GM18867 (cell line): ENCODE measurements at regions not wholly inside any gene's neighbourhood (a gene's known extent, or its start where the extent isn't known, plus 50 kb on each side); places are given as distances from the start of the nearest gene placed in this dataset.
"Not testable (repeated sequence)": the region's sequence is repeated elsewhere in the genome, so short reads cannot be mapped to it uniquely, and the experiment has no call there.

Experiments
- ATAC-seq: cut with Tn5 transposase; IDR thresholded peaks from one replicate; pipeline ENCODE4 v1.9.1; 2021; ENCODE audit warnings: mild to moderate bottlenecking, moderate library complexity; ENCODE audit not compliant: unreplicated experiment

DNA sequence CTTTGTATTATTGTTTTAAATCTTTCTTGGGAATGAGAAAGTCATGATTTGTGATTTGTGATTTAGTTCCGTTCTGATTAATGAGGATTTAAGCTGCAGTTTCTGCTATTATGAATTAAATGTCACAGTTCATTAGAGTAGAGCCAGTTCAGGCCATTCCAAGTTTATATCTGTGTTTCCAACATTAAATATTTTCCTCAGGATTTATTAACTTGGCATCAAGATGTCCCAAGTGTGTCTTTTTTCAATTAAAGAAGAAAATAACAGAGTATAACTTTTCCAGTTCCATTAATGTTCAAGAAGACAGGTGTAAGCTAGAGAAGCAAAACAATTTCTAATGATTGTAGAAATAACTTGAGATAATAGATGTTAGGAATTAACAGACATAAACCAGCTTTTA, 1183.2 kb upstream of the CELF2 start:
- no peak for ATAC-seq

DNA sequence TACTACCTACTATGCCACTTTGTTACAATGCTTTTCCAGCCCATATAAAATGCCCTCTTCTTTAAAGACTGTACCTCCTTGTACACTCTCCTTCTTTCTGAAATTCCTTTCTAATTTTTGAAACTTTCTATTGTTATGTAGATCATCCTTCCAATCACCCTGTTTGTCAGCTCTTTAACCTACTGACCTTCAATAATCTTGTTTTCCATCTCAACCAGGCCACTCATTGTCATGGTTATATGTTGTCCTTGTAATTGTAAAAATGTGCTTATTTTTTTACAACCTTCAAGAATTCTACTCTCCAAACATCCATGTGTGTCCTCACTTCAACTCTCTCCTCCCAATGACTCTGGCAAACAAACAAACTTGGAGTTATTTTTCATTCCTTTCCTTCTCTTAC, 1172.6 kb upstream of the CELF2 start:
- no peak for ATAC-seq

DNA sequence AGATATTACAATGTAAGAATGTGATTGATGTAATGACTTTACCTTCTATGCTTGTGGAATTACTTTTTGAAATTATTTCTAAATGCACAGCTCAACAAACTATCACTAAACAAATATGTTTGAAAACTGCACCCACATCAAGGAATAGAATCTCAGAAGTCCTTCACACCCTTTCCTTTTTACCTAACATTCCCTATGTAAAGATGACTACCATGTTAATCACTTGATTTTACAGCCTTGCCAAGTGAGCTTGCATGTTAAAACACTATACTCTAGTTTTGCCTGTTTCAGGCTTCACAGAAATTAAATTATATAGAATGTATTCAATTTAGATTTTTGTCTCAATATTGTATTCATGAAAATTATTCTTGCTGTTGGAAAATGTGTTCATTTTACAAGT, 1169.4 kb upstream of the CELF2 start:
- ATAC-seq = no peak

DNA sequence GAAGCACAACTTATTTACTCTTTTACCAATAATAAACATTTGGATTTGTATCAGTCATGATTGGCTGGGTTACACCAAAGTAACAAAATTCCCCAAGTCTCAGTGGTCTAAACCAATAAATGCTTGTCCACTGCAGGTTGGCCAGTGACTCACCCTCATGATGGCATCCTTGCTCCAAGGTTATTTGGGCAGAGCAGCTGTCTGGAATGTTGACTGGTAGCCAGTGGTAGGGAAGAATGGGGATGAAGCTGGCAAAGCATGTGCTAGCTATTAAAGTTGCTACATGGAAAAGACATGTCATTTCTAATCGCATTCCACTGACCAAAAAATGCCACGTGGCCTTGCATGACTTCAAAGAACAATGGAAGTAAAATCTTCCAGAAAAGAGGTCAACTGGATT, 1168.7 kb upstream of the CELF2 start:
- ATAC-seq = no peak

DNA sequence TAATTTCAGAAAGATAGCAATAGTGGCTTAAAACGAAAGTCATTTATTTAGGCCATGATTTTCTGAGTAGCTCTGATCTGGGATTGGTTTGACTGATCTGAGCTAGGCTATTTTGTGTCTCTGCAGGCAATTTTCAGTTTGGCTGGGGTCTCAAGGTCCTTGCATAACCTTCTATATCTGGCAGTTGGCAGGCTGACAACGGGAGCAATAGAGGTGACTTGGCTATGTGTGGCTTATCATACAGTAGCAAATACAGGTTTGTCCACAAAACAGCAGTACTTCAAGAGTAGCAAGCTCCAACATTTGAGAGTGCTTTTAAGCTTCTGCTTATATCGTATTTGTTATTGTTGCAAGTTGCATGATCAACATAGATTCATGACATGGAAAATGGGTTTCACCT, 1167.3 kb upstream of the CELF2 start:
- ATAC-seq = no peak

DNA sequence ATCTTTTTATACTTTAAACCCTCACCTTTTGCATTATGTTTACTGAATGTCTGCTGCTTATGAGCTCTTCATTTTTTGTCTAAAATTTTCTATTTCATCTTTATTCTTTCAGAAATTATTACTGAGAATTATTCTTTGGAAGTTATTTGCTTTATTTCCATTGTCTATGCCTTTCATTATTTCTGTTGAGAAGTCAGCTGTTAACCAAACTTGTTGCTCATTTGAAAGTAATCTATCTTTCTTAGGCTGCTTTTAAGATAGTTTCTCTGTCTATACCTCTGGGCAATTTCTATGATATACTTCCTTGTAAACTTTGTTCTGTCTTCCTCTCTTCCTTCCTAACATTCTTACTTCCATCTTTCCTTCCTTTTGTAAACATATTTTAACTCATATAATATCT, 1165.9 kb upstream of the CELF2 start:
- ATAC-seq = no peak

DNA sequence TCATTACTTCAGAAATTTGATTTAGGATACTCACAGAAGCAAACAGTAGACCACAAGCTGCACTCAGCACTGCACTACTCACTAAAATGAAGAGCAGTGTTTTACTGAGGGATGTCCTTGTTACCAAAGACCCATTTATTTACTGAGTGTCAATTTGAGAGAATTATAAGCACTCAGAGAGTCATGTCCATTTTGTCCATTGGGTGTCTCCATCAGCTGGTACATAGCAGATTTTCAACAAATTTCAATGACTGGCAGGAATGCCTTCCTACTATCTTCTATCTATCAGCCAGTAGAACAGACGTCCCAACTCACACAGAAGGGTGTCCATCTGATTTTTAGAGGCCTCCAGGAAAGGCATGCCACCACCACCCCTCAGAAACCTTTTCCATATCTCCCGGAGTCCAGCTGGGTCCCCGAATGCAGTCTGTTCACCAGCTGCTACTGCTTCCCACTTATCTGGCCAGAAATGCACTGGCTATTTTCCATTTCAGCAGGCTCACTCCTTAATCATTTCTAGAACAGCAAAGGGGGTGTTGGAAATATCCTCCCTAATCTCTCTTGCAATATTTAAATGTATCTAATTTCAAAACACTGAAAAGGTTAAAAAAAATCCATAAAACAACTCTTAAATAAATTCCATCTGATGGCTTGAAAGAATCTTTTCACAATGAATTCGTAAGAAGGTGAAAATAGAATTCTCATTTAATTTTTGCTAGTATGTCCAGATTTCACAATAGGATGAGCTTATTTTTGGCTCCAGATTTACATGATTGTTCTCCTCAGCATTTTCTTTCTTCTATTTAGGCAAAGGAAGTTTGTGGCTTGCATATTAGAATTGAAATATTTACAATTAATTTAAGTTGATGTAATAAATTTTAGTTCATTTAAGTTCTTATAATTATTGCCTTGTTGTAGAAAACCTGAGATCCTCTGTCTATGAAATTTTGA, 1164.0 kb upstream of the CELF2 start:
- ATAC-seq = no peak

DNA sequence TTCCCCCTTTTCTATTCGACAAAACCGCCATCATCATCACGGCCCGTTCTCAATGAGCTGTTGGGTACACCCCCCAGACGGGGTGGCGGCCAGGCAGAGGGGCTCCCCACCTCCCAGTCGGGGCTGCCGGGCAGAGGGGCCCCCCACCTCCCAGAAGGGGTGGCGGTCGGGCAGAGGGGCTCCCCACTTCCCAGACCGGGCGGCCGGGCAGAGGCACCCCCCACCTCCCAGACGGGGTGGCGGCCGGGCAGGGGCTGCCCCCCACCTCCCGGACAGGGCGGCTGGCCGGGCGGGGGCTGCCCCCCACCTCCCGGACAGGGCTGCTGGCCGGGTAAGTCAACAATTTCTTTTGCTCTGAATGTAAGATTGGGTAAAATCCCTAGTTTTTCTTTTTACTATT, 1162.2 kb upstream of the CELF2 start:
- not testable (repeated sequence) for ATAC-seq

DNA sequence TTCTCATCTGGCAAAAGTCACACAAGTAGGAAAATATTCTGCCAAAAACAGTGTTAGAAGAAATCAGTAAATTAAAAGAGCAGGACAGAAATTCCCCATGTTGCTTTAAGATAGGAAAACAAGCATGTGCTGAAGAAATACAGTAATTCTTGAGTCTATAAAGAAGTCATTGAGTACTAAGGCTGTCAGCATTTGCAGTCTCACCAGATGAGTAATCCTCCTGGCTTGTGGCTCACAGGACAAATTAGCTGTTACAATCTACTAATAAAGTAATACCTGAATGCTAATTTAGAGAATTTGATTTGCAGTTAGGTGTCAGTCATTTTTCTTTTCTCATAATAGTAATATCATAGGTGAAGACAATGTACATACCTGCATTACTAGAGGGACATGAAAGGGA, 1158.9 kb upstream of the CELF2 start:
- ATAC-seq = no peak

DNA sequence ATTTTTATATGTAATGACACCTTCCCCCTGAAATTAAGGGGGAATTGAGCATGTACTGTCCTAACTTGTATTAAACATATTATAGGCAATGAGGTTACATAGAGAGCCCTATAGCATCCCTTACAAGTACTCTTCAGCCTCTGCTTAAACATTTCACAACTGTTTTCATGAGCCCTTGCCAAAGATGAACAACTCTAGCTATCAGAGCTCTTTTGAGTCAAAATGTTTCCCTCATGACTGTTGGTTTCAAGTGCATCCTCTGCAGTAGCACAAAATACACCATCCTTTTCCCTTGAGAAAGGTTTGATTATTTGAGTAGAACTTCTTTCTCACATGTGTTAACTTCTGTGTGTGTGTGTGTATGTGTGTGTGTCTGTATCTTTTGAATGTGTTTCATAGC, 1157.6 kb upstream of the CELF2 start:
- ATAC-seq = no peak

DNA sequence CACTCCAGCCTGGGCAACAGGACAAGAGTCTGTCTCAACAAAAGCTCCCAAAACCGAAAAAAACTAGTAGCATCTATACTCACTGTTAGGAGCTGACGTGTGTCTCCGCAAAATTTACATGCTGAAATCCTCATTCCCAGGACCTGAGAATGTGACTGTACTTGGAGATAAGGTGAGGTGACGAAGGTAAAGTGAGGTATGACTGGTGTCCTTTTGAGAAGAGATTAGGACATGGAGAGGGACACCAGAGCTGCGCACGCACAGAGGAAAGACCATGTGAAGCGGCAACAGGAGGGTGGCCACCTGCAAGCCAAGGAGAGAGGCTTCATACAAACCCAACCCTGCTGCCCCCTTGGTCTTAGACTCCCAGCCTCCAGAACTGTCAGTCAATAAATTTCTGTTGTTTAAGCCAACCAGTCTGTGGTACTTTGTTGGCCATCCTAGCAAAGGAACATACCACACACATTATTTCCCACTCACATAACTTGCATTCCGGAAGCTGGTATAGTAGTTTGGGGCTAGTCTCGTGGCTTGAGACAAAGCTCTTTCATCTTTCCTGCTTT, 1154.0 kb upstream of the CELF2 start:
- no peak for ATAC-seq

DNA sequence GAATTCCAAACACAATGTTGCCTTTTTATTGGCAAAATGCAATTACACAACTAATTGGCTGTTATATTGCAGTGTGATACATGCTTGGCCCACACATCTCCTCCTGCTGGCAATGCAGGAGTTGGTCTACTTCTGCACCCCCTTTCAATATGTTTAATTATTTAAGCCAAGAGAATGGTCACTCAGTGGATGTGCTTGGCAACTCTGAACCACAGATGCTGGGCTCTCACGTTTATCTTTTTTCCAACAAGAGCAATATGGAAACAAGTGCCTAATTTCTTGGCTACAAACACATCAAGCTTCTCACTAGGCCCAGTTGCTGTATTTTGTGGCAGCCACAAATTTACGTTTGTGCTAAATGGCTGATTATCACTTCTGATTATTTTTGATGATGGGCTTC, 1149.2 kb upstream of the CELF2 start:
- no peak for ATAC-seq

DNA sequence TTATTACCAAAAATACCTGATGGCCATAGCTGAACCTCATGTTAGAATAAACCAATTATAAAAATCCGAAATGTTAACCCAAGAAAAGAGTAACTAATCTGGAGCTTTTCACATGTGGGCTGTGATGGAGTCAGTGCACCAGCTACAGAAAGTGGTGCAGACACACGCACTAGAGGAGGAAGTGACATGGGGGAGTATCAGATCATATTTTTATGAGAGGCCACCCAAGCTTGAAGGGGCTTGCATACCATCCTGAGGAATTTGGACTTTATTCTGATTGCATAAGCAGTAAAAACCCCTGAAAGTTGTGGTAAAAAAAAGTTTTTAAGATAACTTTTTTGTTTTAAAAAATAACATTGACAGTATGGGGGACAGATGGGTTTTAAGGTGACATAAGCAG, 1148.5 kb upstream of the CELF2 start:
- no peak for ATAC-seq

DNA sequence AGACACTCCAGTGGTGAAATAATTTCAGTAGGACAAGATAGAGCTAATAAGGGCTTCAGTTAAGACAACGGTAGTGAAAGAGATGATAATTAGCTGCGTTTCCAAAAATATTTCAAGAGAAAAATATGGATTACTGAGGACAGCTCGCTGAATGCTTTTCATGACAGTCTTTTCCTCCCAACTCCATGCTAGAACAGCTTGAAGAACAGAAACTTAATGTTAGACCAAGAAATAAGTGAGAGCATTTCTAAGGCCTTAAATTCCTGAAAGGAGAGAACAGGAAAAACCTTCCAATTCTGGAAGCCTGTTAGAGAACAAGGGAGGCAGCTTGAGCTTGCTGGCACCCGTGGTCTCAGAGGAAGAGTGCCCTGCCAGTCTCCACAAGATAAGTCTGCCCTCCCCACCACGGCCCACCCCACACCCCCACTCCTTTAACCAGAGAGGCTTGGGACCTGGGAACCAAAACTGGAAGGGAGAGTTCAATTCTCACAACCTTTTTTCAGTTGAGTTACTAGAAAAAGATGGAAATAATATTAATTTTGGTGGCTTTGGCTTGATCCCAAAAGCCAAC, 1148.0 kb upstream of the CELF2 start:
- no peak for ATAC-seq

DNA sequence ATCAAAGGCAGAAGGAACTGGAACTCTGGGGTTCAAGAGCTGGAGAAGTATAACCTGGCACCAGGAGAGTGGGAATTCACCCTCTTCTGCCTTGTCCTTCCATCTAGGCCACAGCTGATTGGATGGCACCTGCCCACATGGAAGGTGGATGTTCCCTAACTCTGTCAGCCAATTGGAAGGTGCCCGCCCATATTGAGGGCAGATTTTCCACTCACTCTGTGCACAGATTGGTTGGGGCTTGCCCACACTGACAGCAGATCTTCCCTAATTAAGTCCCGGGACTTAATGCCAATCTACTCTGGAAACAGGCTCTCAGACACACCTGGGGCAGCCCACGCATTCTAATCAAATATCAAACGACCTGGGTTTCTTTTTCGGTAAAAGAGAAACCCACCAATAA, 1142.3 kb upstream of the CELF2 start:
- no peak for ATAC-seq

DNA sequence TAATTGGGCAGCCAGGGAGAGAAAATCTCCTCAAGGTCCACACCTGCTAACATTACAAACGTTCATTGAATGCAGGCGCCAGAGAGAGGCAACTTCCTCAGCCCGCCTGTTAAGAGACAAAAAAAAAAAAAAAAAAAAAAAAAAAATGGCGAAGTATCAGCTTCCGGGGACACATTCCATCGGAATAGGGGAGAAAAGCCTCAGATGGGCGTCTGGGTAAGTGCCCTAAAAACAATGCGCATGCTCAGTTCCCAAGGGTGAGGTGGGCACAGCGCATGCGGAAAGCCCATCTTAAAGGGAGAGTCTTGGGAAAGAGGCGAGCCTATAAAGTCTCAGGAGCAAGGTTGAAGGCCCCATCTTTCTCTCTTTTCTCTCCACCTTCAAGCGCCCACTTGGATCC, 1139.7 kb upstream of the CELF2 start:
- no peak for ATAC-seq

DNA sequence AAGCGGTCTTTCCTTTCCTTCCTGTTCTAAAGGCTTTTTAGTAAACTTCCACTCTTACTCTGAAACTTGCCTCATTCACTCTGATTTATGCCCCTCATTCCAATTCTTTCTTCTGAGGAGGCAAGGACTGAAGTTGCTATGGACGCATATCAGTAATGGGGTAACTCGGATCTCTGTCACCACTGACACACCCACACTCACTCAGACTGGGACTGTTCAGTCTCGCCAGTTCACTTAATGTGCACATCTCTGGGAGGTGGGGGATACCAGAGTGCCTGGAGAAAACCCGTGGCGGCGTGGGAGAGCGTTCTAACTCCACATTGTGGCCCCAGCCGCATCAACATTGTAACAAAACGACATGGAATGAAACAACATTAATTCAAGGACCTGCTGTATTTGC, 1139.3 kb upstream of the CELF2 start:
- no peak for ATAC-seq

DNA sequence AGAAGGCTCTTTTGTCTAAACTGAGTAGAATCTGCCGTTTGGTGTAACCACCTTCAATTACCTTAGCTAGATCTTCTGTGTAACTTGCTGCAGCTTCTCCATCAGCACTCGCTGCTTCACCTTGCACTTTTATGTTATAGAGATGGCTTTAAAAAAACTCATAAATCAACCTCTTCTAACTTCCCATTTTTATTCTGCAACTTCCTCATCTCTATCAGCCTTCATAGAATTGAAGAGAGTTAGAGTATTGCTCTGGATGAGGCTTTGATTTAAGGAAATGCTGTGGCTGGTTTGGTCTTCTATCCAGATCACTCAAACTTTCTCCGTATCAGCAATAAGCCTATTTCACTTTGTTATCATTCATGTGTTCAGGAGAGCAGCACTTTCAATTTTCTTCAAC, 1131.9 kb upstream of the CELF2 start:
- no peak for ATAC-seq

DNA sequence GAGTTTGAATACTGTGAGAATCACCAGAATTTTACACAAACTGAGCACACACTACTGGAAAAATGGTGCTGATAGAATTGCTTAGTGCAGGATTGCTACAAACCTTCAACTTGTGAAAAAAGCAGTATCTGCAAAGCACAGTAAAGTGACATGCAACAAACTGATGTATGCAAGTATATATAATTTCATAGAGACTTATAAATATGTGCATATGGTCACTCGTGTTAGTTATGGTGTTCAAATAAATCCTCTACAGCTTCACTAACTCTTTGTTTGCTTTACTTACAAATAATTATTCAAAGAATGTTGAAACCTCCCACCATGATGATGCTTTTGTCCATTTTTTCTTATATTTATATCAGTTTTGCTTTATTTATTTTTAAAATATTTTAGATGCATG, 1130.9 kb upstream of the CELF2 start:
- ATAC-seq = no peak

DNA sequence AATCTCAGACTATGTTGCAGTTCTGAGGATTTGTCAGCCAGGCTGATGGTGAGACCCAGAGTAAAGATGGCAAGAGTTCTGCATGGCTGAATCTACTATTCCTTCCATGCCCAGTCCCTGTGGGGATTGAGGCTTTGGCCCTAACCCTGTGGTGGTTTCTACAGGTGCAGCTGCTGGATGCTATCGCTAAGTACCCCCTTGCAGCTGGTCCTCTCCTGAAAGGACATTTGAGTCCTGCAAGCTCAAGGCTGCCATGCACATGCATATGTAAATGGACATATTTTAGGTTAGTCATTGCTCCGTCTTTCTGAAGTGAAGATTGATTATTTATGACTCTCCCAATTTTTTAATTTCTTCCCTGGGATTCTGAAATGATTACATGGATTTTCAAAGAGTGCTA, 1122.2 kb upstream of the CELF2 start:
- ATAC-seq = no peak

DNA sequence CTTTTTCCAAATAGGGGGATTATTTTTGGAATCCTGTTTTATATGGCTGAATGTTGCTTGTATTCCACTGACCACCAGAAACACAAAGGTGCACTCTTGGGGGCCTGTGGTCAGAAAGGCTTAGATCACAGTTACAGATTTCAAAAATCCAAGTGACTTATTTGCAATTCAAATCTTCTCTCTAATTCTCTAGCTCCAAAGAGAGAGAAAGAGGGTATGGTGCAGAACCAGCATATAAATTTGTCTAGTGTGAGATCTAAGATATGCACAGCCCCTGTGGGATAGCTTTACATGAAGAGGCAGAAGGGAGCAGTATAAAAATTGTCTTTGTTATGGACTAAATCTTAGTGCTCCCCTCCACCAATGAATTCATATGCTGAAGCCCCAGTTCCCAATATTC, 1121.7 kb upstream of the CELF2 start:
- ATAC-seq = no peak

DNA sequence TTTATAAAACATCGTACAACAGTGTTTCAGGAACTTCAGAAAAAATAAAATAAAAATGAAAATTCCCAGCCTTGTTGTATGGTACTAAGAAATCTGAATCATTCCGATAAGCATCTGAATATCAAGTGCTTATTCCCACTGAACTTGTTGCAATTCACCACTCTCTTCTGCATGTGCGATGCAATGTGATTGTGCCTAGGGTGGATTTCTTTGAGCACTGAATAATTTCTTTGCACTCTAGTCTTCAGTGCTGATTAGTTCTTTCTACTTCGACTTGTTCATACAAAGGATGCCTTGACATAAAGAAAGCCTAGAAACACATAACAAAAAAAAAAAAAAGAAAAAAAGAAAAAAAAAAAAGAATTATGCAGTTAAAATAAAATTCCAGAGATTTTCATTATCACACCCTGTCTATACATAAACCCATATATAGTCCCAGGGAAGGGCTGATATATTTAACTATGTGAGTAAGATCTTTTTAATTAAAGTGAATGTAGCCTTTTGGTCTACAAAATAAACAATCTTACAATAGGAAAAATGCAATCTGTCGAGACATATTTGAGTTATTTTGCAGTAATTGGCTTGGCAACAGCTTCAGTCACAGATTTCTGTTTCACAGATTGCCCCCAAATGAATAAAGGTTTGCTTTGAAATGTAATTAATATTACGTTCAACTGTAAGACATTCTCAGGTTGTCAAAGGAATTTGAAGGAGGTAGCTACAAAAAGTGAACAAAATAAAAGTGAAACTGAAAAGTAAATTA, 1118.9 kb upstream of the CELF2 start:
- ATAC-seq = no peak
